Trophoblast cell (in vitro differentiated cells and primary cell): ENCODE measurements at regions not wholly inside any gene's neighbourhood (a gene's known extent, or its start where the extent isn't known, plus 50 kb on each side); places are given as distances from the start of the nearest gene placed in this dataset.
"Not testable (repeated sequence)": the region's sequence is repeated elsewhere in the genome, so short reads cannot be mapped to it uniquely, and the experiment has no call there.

Experiments
- DNase-seq, 2 donors: peaks; one replicate each; pipeline ENCODE4 v3.0.0-alpha.2; 2016
- H2AFZ ChIP-seq: 2 replicates; pipeline ENCODE4 v1.6.1; 2013; ENCODE audit warnings: low read length, moderate library complexity, mild to moderate bottlenecking; ENCODE audit not compliant: insufficient read depth, poor library complexity
- H2AK5ac ChIP-seq: 2 replicates; pipeline ENCODE4 v1.6.1; 2013; ENCODE audit warnings: mild to moderate bottlenecking, low read length
- H2BK120ac ChIP-seq: 2 replicates; pipeline ENCODE4 v1.6.1; 2013; ENCODE audit warnings: low read length, mild to moderate bottlenecking, moderate library complexity; ENCODE audit not compliant: insufficient read depth, poor library complexity
- H2BK12ac ChIP-seq: 2 replicates; pipeline ENCODE4 v1.6.1; 2013; ENCODE audit warnings: mild to moderate bottlenecking, low read length, moderate library complexity
- H2BK5ac ChIP-seq: 2 replicates; pipeline ENCODE4 v1.6.1; 2013; ENCODE audit warnings: low read length, low read depth, moderate library complexity, mild to moderate bottlenecking; ENCODE audit not compliant: poor library complexity
- H3K14ac ChIP-seq: 2 replicates; pipeline ENCODE4 v1.6.1; 2013; ENCODE audit warnings: mild to moderate bottlenecking, low read length
- H3K18ac ChIP-seq: 2 replicates; pipeline ENCODE4 v1.6.1; 2013; ENCODE audit warnings: mild to moderate bottlenecking, low read length
- H3K23ac ChIP-seq: 2 replicates; pipeline ENCODE4 v1.6.1; 2013; ENCODE audit warnings: low read length
- H3K27ac ChIP-seq: 2 replicates; pipeline ENCODE4 v1.5.1; 2013; ENCODE audit warnings: low read depth, mild to moderate bottlenecking, inconsistent platforms, low read length, moderate library complexity
- H3K27me3 ChIP-seq: 2 replicates; pipeline ENCODE4 v1.6.1; 2013; ENCODE audit warnings: inconsistent platforms, mild to moderate bottlenecking, low read length, moderate library complexity; ENCODE audit not compliant: insufficient read depth
- H3K36me3 ChIP-seq, 2 experiments: 1 replicate in 1 of 2; 2 replicates in 1 of 2; pipeline ENCODE4 v1.6.1; 2013; ENCODE audit warnings: low read length in 2 of 2, mild to moderate bottlenecking in 2 of 2, moderate library complexity in 1 of 2; ENCODE audit not compliant: insufficient read depth in 2 of 2, control insufficient read depth in 1 of 2
- H3K4ac ChIP-seq: 2 replicates; pipeline ENCODE4 v1.6.1; 2013; ENCODE audit warnings: low read depth, mild to moderate bottlenecking, low read length, moderate library complexity
- H3K4me1 ChIP-seq, 2 experiments: 1 replicate in 1 of 2; 2 replicates in 1 of 2; pipeline ENCODE4 v1.6.1; 2013; ENCODE audit warnings: low read length in 2 of 2, mild to moderate bottlenecking in 2 of 2, moderate library complexity in 1 of 2; ENCODE audit not compliant: insufficient read depth in 2 of 2, control insufficient read depth in 1 of 2
- H3K4me2 ChIP-seq: 2 replicates; pipeline ENCODE4 v1.6.1; 2013; ENCODE audit warnings: inconsistent platforms, mild to moderate bottlenecking, low read length, moderate library complexity
- H3K4me3 ChIP-seq: 2 replicates; pipeline ENCODE4 v1.5.1; 2013; ENCODE audit warnings: mild to moderate bottlenecking, low read depth, low read length, inconsistent platforms
- H3K79me1 ChIP-seq: one replicate; pipeline ENCODE4 v1.6.1; 2013; ENCODE audit warnings: low read length
- H3K79me2 ChIP-seq: 2 replicates; pipeline ENCODE4 v1.6.1; 2013; ENCODE audit warnings: low read length, mild to moderate bottlenecking; ENCODE audit not compliant: control insufficient read depth, insufficient read depth, poor library complexity
- H3K9ac ChIP-seq: 2 replicates; pipeline ENCODE4 v1.6.1; 2013; ENCODE audit warnings: mild to moderate bottlenecking, low read length
- H3K9me3 ChIP-seq: 2 replicates; pipeline ENCODE4 v1.6.1; 2013; ENCODE audit warnings: low read depth, mild to moderate bottlenecking, control low read depth, inconsistent platforms, low read length; ENCODE audit not compliant: insufficient read depth
- H4K12ac ChIP-seq: 2 replicates; pipeline ENCODE4 v1.6.1; 2013; ENCODE audit warnings: low read depth, mild to moderate bottlenecking, low read length, moderate library complexity
- H4K8ac ChIP-seq: 2 replicates; pipeline ENCODE4 v1.6.1; 2013; ENCODE audit warnings: low read depth, mild to moderate bottlenecking, low read length, moderate library complexity
- H4K91ac ChIP-seq: one replicate; pipeline ENCODE4 v1.6.1; 2013; ENCODE audit warnings: low read depth, mild to moderate bottlenecking, low read length, moderate library complexity
- WGBS: extraction: QIAGEN DNeasy Blood & Tissue Kit; methylation state at CpG from one replicate; pipeline ENCODE4 v1.1.7; 2013; ENCODE audit warnings: missing lambda C conversion rate; ENCODE audit not compliant: insufficient read length, insufficient coverage; ENCODE audit errors: extremely low coverage; 5-methylcytosine and 5-hydroxymethylcytosine counted together

DNA sequence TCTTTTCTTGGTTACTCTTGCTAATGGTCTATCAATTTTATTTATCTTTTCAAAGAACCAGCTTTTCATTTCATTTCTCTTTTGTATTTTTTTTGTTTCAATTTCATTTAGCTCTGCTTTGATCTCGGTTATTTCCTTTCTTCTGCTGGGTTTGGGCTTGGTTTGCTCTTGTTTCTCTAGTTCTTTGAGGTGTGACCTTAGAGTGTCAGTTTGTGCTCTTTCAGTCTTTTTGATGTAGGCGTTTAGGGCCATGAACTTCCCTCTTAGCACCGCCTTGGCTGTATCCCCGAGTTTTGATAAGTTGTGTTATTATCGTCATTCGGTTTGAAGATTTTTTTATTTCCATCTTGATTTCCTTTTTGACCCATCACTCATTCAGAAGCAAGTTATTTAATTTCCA lies 265.5 kb downstream of the VAPA start:
- not testable (repeated sequence) for H4K8ac ChIP-seq, H3K4me3 ChIP-seq, H2BK120ac ChIP-seq, H3K79me1 ChIP-seq, H2AK5ac ChIP-seq, H3K18ac ChIP-seq, H2BK5ac ChIP-seq, H3K27ac ChIP-seq, H3K14ac ChIP-seq, H4K91ac ChIP-seq, H4K12ac ChIP-seq, H3K23ac ChIP-seq, H3K9me3 ChIP-seq, H3K4me1 ChIP-seq, DNase-seq, H3K27me3 ChIP-seq, H3K4ac ChIP-seq, H3K9ac ChIP-seq, H2BK12ac ChIP-seq, H3K4me2 ChIP-seq, H3K36me3 ChIP-seq, H3K79me2 ChIP-seq, H2AFZ ChIP-seq
- WGBS = no CpG with 5 or more reads among the region's 6 CpGs

DNA sequence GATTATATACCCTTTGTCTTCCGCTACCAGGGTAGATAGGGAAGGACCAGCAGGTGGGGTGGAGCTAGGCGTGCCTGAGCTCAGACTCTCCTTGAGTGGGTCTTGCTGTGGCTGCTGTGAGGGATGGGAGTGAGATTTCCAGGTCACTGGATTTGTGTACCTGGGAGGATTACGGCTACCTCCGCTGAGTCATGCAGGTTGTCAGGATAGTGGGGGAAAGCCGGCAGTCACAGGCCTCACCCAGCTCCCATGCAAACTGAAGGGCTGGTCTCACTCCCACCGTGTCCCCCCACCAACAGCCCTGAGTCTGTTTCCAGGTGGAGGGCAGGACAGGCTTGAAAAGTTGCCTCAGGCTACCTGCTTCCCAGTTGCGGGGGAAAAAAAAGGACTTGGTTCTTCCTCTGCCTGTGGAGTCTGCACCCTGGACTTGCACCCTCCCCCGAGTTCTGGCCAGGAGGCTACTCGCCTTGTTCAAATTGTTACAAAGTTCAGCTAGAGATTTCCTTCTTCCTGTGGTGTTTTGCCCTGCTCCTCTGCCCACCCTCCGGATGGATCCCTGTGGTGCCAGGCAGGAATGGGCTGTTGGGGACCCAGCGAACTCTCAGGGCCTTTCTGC lies 268.3 kb downstream of the VAPA start:
- Histone ChIP-seq H3K4me3 (no peak overlapping the region), H2BK120ac (no peak overlapping the region), H3K14ac (no peak overlapping the region), H3K18ac (no peak overlapping the region), H3K4me2 (no peak overlapping the region), H3K9ac (no peak overlapping the region), H3K4me1 (peaks cover 3 to 6% of the 10 kb centered on the region in 2 experiments), H3K4ac (no peak overlapping the region), H3K36me3 (no peaks in the 10 kb centered on the region), H4K91ac (no peak overlapping the region), H3K79me2 (no peaks in the 10 kb centered on the region), H3K79me1 (no peaks in the 10 kb centered on the region), H3K27me3 (no peaks in the 10 kb centered on the region), H2AFZ (no peak overlapping the region), H3K23ac (no peak overlapping the region), H2BK5ac (no peak overlapping the region), H3K9me3 (peaks cover 1% of the 10 kb centered on the region), H4K12ac (no peak overlapping the region), H4K8ac (peak overlapping the region; percentile 18), H2AK5ac (no peak overlapping the region), H3K27ac (no peak overlapping the region), H2BK12ac (no peak overlapping the region)
- DNase-seq = no peak
- WGBS = no CpG with 5 or more reads among the region's 11 CpGs

GRCh38 chr18:10184776-10185175 lies 269.7 kb upstream of the APCDD1 start:
- Histone ChIP-seq H3K18ac (no peak overlapping the region), H3K4me2 (no peak overlapping the region), H2BK5ac (no peak overlapping the region), H2BK120ac (no peak overlapping the region), H3K23ac (no peak overlapping the region), H2BK12ac (no peak overlapping the region), H3K36me3 (no peaks in the 10 kb centered on the region), H3K14ac (no peak overlapping the region), H2AK5ac (no peak overlapping the region), H3K9me3 (peaks cover 1% of the 10 kb centered on the region), H3K79me1 (no peaks in the 10 kb centered on the region), H3K4me1 (peaks cover 3 to 6% of the 10 kb centered on the region in 2 experiments), H3K9ac (no peak overlapping the region), H3K27ac (no peak overlapping the region), H3K4me3 (no peak overlapping the region), H3K79me2 (no peaks in the 10 kb centered on the region), H3K27me3 (no peaks in the 10 kb centered on the region), H4K91ac (no peak overlapping the region), H2AFZ (no peak overlapping the region), H4K8ac (no peak overlapping the region), H4K12ac (no peak overlapping the region), H3K4ac (no peak overlapping the region)
- WGBS = no CpG with 5 or more reads among the region's 3 CpGs
- DNase-seq = no peak

DNA sequence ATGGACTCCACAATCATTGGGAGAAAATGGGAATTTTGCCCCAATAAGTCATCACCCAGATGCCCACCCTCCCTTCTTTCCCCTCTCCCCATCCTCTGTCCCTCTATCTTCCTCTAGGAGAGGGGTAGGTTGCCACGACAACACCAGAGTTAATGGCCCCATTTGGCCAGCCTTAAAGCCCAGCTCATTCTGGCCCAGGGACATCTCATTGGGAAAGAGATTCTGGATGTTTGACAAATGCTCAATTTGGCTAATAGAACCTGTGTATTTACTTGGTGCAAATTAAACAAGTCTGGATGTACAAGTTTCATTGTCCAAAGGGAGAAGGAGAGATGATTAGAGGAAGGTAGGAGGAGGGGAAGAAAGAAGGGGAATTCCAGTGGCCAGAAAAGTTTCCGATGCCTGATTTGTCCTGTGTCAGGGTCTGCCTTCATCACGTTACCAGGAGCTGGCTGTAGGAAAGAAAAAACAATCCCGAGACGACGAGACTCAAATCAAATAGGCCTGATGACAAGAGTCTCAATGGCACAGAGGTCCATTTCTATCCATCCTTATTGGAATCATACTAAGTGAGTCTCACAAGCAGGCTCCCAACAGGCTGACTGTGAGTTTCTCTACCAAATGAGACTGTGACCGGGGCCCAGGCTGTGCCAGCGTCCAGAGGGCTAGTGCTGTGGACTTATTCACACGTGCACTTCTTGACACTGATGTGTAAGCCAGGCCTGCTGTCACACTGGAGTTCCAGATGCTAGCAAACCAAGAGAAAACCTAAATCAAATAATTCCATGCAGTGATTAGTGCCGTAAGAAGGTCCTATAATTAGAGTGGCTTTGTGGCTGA lies 265.2 kb upstream of the APCDD1 start:
- WGBS = no CpG with 5 or more reads among the region's 10 CpGs
- H3K79me1 ChIP-seq = no peaks in the 10 kb centered on the region

More for the DNA sequence above, 265.2 kb upstream of the APCDD1 start:
- H3K27me3 ChIP-seq = no peaks in the 10 kb centered on the region
- no peak overlapping the region for H3K14ac ChIP-seq
- H3K9ac ChIP-seq = no peak overlapping the region
- H3K18ac ChIP-seq = no peak overlapping the region
- H3K4ac ChIP-seq = no peak overlapping the region
- peaks cover 2% of the 10 kb centered on the region for H3K9me3 ChIP-seq
- no peaks in the 10 kb centered on the region for H3K4me1 ChIP-seq
- H3K23ac ChIP-seq = no peak overlapping the region
- no peak overlapping the region for H2AFZ ChIP-seq
- no peak for DNase-seq
- H4K91ac ChIP-seq = no peak overlapping the region
- no peak overlapping the region for H2BK12ac ChIP-seq
- no peak overlapping the region for H4K8ac ChIP-seq
- no peak overlapping the region for H4K12ac ChIP-seq
- H3K27ac ChIP-seq = no peak overlapping the region
- no peak overlapping the region for H2BK120ac ChIP-seq
- no peak overlapping the region for H3K4me2 ChIP-seq
- H2AK5ac ChIP-seq = no peak overlapping the region
- no peak overlapping the region for H3K4me3 ChIP-seq
- no peaks in the 10 kb centered on the region for H3K79me2 ChIP-seq
- H2BK5ac ChIP-seq = no peak overlapping the region
- no peaks in the 10 kb centered on the region for H3K36me3 ChIP-seq
